GM23338 (cell line): ENCODE measurements at regions not wholly inside any gene's neighbourhood (a gene's known extent, or its start where the extent isn't known, plus 50 kb on each side); places are given as distances from the start of the nearest gene placed in this dataset.

Experiments
- ATAC-seq: fragments of 200-7000 bp; cut with Tn5 transposase; 3 replicates; pipeline ENCODE4 v1.9.1; 2020
- DNase-seq: peaks from one replicate; pipeline ENCODE4 v3.0.0-alpha.2; 2015; ENCODE audit warnings: low spot score
- H2AFZ ChIP-seq: fragments of 200-600 bp; sonication (generic); 2 replicates; pipeline ENCODE4 v1.8.0; 2016; ENCODE audit warnings: antibody characterized with exemption, mild to moderate bottlenecking, moderate library complexity
- H3F3A ChIP-seq: fragments of 200-600 bp; sonication (generic); replicated peaks from 2 replicates; pipeline ENCODE4 v1.8.0; 2017; ENCODE audit warnings: antibody characterized with exemption, mixed run types, low read depth
- H3K27ac ChIP-seq: fragments of 200-600 bp; sonication (generic); 2 replicates; pipeline ENCODE4 v1.6.1; 2016; ENCODE audit warnings: low read depth
- H3K27me3 ChIP-seq: fragments of 200-600 bp; sonication (generic); 2 replicates; pipeline ENCODE4 v1.8.0; 2016; ENCODE audit warnings: mild to moderate bottlenecking, mixed run types, moderate library complexity; ENCODE audit not compliant: insufficient read depth
- H3K36me3 ChIP-seq: fragments of 200-600 bp; sonication (generic); 2 replicates; pipeline ENCODE4 v1.8.0; 2016; ENCODE audit warnings: mild to moderate bottlenecking; ENCODE audit not compliant: insufficient read depth
- H3K4me1 ChIP-seq: fragments of 200-600 bp; sonication (generic); 2 replicates; pipeline ENCODE4 v1.8.0; 2016; ENCODE audit warnings: mild to moderate bottlenecking, moderate library complexity; ENCODE audit not compliant: insufficient read depth
- H3K4me2 ChIP-seq: fragments of 200-600 bp; sonication (generic); 2 replicates; pipeline ENCODE4 v1.7.1; 2017; ENCODE audit warnings: mixed run types
- H3K4me3 ChIP-seq: fragments of 200-600 bp; sonication (generic); 2 replicates; pipeline ENCODE4 v1.6.1; 2016; ENCODE audit warnings: mixed run types
- H3K79me2 ChIP-seq: fragments of 200-600 bp; sonication (generic); replicated peaks from 2 replicates; pipeline ENCODE4 v1.8.0; 2017; ENCODE audit warnings: mild to moderate bottlenecking; ENCODE audit not compliant: insufficient read depth
- H3K9me2 ChIP-seq: fragments of 200-600 bp; sonication (generic); 2 replicates; pipeline ENCODE4 v1.8.0; 2017; ENCODE audit not compliant: insufficient read depth
- H4K20me1 ChIP-seq: fragments of 200-600 bp; sonication (generic); replicated peaks from 2 replicates; pipeline ENCODE4 v1.8.0; 2017; ENCODE audit warnings: mild to moderate bottlenecking; ENCODE audit not compliant: insufficient read depth
- H3K27ac Mint-ChIP-seq: 2 replicates; pipeline ENCODE4 v1.8.0; 2020; ENCODE audit warnings: inconsistent platforms, mild to moderate bottlenecking, moderate library complexity, mixed read lengths
- H3K27me3 Mint-ChIP-seq: 3 replicates; pipeline ENCODE4 v1.8.0; 2022; ENCODE audit warnings: low read depth, mild to moderate bottlenecking, moderate library complexity, mixed read lengths, inconsistent platforms; ENCODE audit not compliant: insufficient read depth, poor library complexity
- H3K36me3 Mint-ChIP-seq: 3 replicates; pipeline ENCODE4 v1.8.0; 2021; ENCODE audit warnings: low read depth, mild to moderate bottlenecking, inconsistent platforms, moderate library complexity, mixed read lengths
- H3K4me1 Mint-ChIP-seq: 3 replicates; pipeline ENCODE4 v1.8.0; 2020; ENCODE audit warnings: mild to moderate bottlenecking, inconsistent platforms, mixed read lengths
- H3K4me3 Mint-ChIP-seq: 3 replicates; pipeline ENCODE4 v1.8.0; 2021; ENCODE audit warnings: moderate library complexity, mild to moderate bottlenecking, inconsistent platforms, mixed read lengths
- H3K9me3 Mint-ChIP-seq: 3 replicates; pipeline ENCODE4 v1.8.0; 2020; ENCODE audit warnings: moderate library complexity, mild to moderate bottlenecking, inconsistent platforms, mixed read lengths
- CREB1 ChIP-seq: fragments of 250-450 bp; sonication (Bioruptor Pico); IDR thresholded peaks from 2 replicates; pipeline ENCODE4 v1.5.0; 2020; ENCODE audit warnings: low read depth, mild to moderate bottlenecking, moderate library complexity
- EZH2 ChIP-seq: fragments of 200-600 bp; sonication (generic); IDR thresholded peaks from one replicate; pipeline ENCODE4 v1.8.0; 2017; ENCODE audit warnings: antibody characterized with exemption, mild to moderate bottlenecking, low read depth; ENCODE audit not compliant: unreplicated experiment
- EZH2phosphoT487 ChIP-seq: fragments of 200-600 bp; sonication (generic); IDR thresholded peaks from one replicate; pipeline ENCODE4 v1.8.1; 2018; ENCODE audit warnings: antibody characterized with exemption; ENCODE audit not compliant: unreplicated experiment
- JUNB ChIP-seq: IDR thresholded peaks from one replicate; pipeline ENCODE4 v1.6.1; 2016; ENCODE audit warnings: antibody characterized with exemption; ENCODE audit not compliant: unreplicated experiment
- NANOG ChIP-seq: IDR thresholded peaks from 2 replicates; pipeline ENCODE4 v1.6.1; 2016; ENCODE audit warnings: antibody characterized with exemption, borderline replicate concordance
- POLR2AphosphoS5 ChIP-seq: IDR thresholded peaks from 2 replicates; pipeline ENCODE4 v1.6.1; 2016; ENCODE audit warnings: antibody characterized with exemption, low read depth
- REST ChIP-seq: IDR thresholded peaks from one replicate; pipeline ENCODE4 v1.6.1; 2018; ENCODE audit warnings: antibody characterized with exemption; ENCODE audit not compliant: unreplicated experiment
- STAT1 ChIP-seq: IDR thresholded peaks from one replicate; pipeline ENCODE4 v1.6.1; 2016; ENCODE audit warnings: antibody characterized with exemption; ENCODE audit not compliant: unreplicated experiment
- ZNF114 ChIP-seq: fragments of 250-450 bp; sonication (Bioruptor Pico); IDR thresholded peaks from 2 replicates; pipeline ENCODE4 v1.5.0; 2020; ENCODE audit warnings: mild to moderate bottlenecking, moderate library complexity
- ZNF462 ChIP-seq: fragments of 250-450 bp; sonication (Bioruptor Pico); IDR thresholded peaks from 2 replicates; pipeline ENCODE4 v1.5.0; 2020; ENCODE audit warnings: mild to moderate bottlenecking, moderate library complexity

DNA sequence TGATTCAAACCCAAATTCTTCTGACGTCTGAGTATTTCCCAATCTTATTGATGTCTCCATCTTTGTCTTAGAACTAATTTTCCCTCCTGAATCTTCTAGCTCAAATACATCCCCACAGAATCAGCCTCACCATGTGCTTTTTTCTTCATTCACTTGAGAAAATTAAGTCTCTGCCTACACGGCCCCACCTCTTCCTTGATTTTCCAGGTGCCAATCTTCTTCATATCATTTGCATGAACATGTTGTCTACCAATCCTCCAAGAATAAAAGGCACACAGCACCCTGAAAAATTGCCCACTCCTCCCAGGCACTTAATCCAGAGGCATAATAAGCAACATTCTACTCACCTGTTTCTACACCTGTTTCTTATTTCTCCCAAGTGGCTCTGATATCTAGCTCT lies 408.1 kb upstream of the NBEA start (continued):
- no peak for TF ChIP-seq STAT1
- TF ChIP-seq ZNF114 (CRISPR knock-in tag) = no peak
- no peak for TF ChIP-seq CREB1 (CRISPR knock-in tag)

DNA sequence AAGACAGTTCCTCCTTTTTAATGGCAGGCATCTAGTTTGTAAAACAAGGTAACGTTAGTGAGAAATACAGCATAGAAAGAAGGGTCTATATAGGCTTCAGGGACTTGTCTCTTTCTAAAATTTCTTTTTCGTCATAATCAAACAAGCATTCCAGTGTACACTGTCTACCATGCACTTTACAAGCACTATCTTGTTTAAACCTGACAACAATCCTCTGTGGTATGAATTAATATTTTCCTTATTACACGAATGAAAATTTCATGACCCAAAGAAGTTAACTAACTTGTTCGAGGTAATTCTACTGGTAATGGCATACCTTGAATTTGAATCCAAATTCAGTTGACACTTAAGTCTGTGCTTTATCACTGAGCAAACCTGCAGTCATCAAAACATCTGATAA lies 399.7 kb upstream of the NBEA start:
- Mint-ChIP-seq H3K4me3 (no peak overlapping the region), H3K4me1 (no peaks in the 10 kb centered on the region), H3K36me3 (peaks cover 22% of the 10 kb centered on the region), H3K27me3 (no peaks in the 10 kb centered on the region), H3K9me3 (peaks cover 33% of the 10 kb centered on the region), H3K27ac (no peak overlapping the region)
- Histone ChIP-seq H3K27me3 (no peaks in the 10 kb centered on the region), H3K27ac (no peak overlapping the region), H3K79me2 (no peaks in the 10 kb centered on the region), H3K9me2 (no peaks in the 10 kb centered on the region), H2AFZ (no peak overlapping the region), H3K4me3 (no peak overlapping the region), H3K4me2 (no peak overlapping the region), H3F3A (no peaks in the 10 kb centered on the region), H3K36me3 (no peaks in the 10 kb centered on the region), H4K20me1 (no peaks in the 10 kb centered on the region), H3K4me1 (no peaks in the 10 kb centered on the region)
- no peak for DNase-seq
- no peak for ATAC-seq
- TF ChIP-seq ZNF462 (CRISPR knock-in tag) = no peak

GRCh38 chr13:34543836-34544235 lies 398.2 kb upstream of the NBEA start:
- Mint-ChIP-seq H3K36me3 (peaks cover 16% of the 10 kb centered on the region), H3K27ac (no peak overlapping the region), H3K4me3 (no peak overlapping the region), H3K4me1 (no peaks in the 10 kb centered on the region), H3K9me3 (peaks cover 25% of the 10 kb centered on the region), H3K27me3 (no peaks in the 10 kb centered on the region)
- no peaks in the 10 kb centered on the region for H3F3A ChIP-seq
- H3K79me2 ChIP-seq = no peaks in the 10 kb centered on the region
- no peaks in the 10 kb centered on the region for H4K20me1 ChIP-seq
- no peak overlapping the region for H3K4me2 ChIP-seq
- H3K36me3 ChIP-seq = no peaks in the 10 kb centered on the region
- peaks cover 5% of the 10 kb centered on the region; the same call in 1 of the 2 replicates for H3K9me2 ChIP-seq
- H2AFZ ChIP-seq = no peak overlapping the region
- ATAC-seq (no peak), DNase-seq (no peak)
- H3K27ac ChIP-seq = no peak overlapping the region
- H3K4me3 ChIP-seq = no peak overlapping the region
- no peaks in the 10 kb centered on the region for H3K27me3 ChIP-seq
- H3K4me1 ChIP-seq = no peaks in the 10 kb centered on the region
- TF ChIP-seq EZH2 = no peak
- no peak for TF ChIP-seq POLR2AphosphoS5
- no peak for TF ChIP-seq REST
- no peak for TF ChIP-seq NANOG
- no peak for TF ChIP-seq EZH2phosphoT487
- no peak for TF ChIP-seq JUNB
